DND-41 (cell line): ENCODE measurements at regions not wholly inside any gene's neighbourhood (a gene's known extent, or its start where the extent isn't known, plus 50 kb on each side); places are given as distances from the start of the nearest gene placed in this dataset.

Source experiments
- ATAC-seq: fragments of 200-7000 bp; cut with Tn5 transposase; 3 replicates; pipeline ENCODE4 v1.9.1; 2021; ENCODE audit warnings: low read depth; ENCODE audit not compliant: insufficient read depth
- DNase-seq: peaks from one replicate; pipeline ENCODE4 v3.0.0-alpha.2; 2020
- H2AFZ ChIP-seq: 2 replicates; pipeline ENCODE4 v1.6.0; 2012; ENCODE audit warnings: low read depth, low read length
- H3K27ac ChIP-seq: 2 replicates; pipeline ENCODE4 v1.5.1; 2012; ENCODE audit warnings: low read length, inconsistent platforms
- H3K27me3 ChIP-seq: fragments of 200-600 bp; sonication (generic); 2 replicates; pipeline ENCODE4 v1.6.0; 2012; ENCODE audit warnings: low read length, mild to moderate bottlenecking, inconsistent platforms; ENCODE audit not compliant: insufficient read depth, poor library complexity
- H3K36me3 ChIP-seq: 2 replicates; pipeline ENCODE4 v1.5.1; 2012; ENCODE audit warnings: low read length, inconsistent platforms; ENCODE audit not compliant: insufficient read depth
- H3K4me1 ChIP-seq: 2 replicates; pipeline ENCODE4 v1.5.1; 2012; ENCODE audit warnings: mild to moderate bottlenecking, low read length; ENCODE audit not compliant: insufficient read depth
- H3K4me2 ChIP-seq: 2 replicates; pipeline ENCODE4 v1.6.0; 2012; ENCODE audit warnings: mild to moderate bottlenecking, moderate library complexity, low read length, inconsistent platforms; ENCODE audit not compliant: insufficient read depth
- H3K4me3 ChIP-seq, 2 experiments: fragments of 200-600 bp in 1 of 2; shearing (Covaris generic) in 1 of 2; 2 replicates each; pipeline ENCODE4 v1.5.1; 2012 to 2016; ENCODE audit warnings: inconsistent platforms in 2 of 2, low read length in 2 of 2, mild to moderate bottlenecking in 2 of 2, low read depth in 1 of 2, moderate library complexity in 1 of 2
- H3K79me2 ChIP-seq: 2 replicates; pipeline ENCODE4 v1.6.0; 2012; ENCODE audit warnings: low read length, inconsistent platforms; ENCODE audit not compliant: insufficient read depth
- H3K9ac ChIP-seq: 2 replicates; pipeline ENCODE4 v1.6.0; 2012; ENCODE audit warnings: low read depth, mild to moderate bottlenecking, inconsistent platforms, low read length, moderate library complexity
- H3K9me3 ChIP-seq: 2 replicates; pipeline ENCODE4 v1.5.1; 2012; ENCODE audit warnings: low read length, moderate library complexity, mild to moderate bottlenecking, inconsistent platforms; ENCODE audit not compliant: insufficient read depth, severe bottlenecking
- H4K20me1 ChIP-seq: 2 replicates; pipeline ENCODE4 v1.6.0; 2012; ENCODE audit warnings: low read length; ENCODE audit not compliant: insufficient read depth
- CTCF ChIP-seq: IDR thresholded peaks from 2 replicates; pipeline ENCODE4 v1.5.1; 2012; ENCODE audit warnings: borderline replicate concordance, low read length, moderate library complexity, mild to moderate bottlenecking; ENCODE audit not compliant: poor library complexity, severe bottlenecking; ENCODE audit errors: extremely low read depth
- EZH2 ChIP-seq: IDR thresholded peaks from 3 replicates; pipeline ENCODE4 v1.6.1; 2012; ENCODE audit warnings: borderline replicate concordance, low read depth, mild to moderate bottlenecking, moderate library complexity, low read length, inconsistent platforms; ENCODE audit not compliant: severe bottlenecking

- no peak for ATAC-seq
Observed at GRCh38 chr15:91599261-91599660, 254.2 kb upstream of the SLCO3A1 start.

GRCh38 chr15:91603384-91604080 is 250.0 kb upstream of the SLCO3A1 start:
- no peak for DNase-seq
- no peaks in the 10 kb centered on the region for H3K27me3 ChIP-seq
- H3K4me2 ChIP-seq, result no peak overlapping the region

More at GRCh38 chr15:91599261-91599660, 254.2 kb upstream of the SLCO3A1 start:
- Histone ChIP-seq H3K4me3 (no peak overlapping the region), H3K4me1 (no peaks in the 10 kb centered on the region), H3K9ac (no peak overlapping the region), H4K20me1 (no peaks in the 10 kb centered on the region), H3K27ac (no peak overlapping the region), H3K4me2 (no peak overlapping the region), H2AFZ (no peak overlapping the region), H3K27me3 (no peaks in the 10 kb centered on the region), H3K9me3 (no peaks in the 10 kb centered on the region), H3K79me2 (no peaks in the 10 kb centered on the region), H3K36me3 (no peaks in the 10 kb centered on the region)
- no peak for DNase-seq
- TF ChIP-seq EZH2 (no peak), CTCF (no peak)

GRCh38 chr15:91604122-91604521 is 249.4 kb upstream of the SLCO3A1 start:
- H3K36me3 ChIP-seq, result no peaks in the 10 kb centered on the region
- no peaks in the 10 kb centered on the region for H3K9me3 ChIP-seq
- no peak for TF ChIP-seq EZH2
- no peak for TF ChIP-seq CTCF
- ATAC-seq (no peak), DNase-seq (no peak)
- H4K20me1 ChIP-seq, result no peaks in the 10 kb centered on the region
- H3K27ac ChIP-seq, result no peak overlapping the region
- no peak overlapping the region for H2AFZ ChIP-seq
- no peak overlapping the region for H3K4me2 ChIP-seq
- H3K4me1 ChIP-seq, result no peaks in the 10 kb centered on the region
- H3K27me3 ChIP-seq, result no peaks in the 10 kb centered on the region
- no peaks in the 10 kb centered on the region for H3K79me2 ChIP-seq
- no peak overlapping the region for H3K9ac ChIP-seq
- no peak overlapping the region for H3K4me3 ChIP-seq

More at GRCh38 chr15:91603384-91604080, 250.0 kb upstream of the SLCO3A1 start:
- ATAC-seq, result no peak
- Histone ChIP-seq H4K20me1 (no peaks in the 10 kb centered on the region), H3K79me2 (no peaks in the 10 kb centered on the region), H3K4me1 (no peaks in the 10 kb centered on the region), H3K36me3 (no peaks in the 10 kb centered on the region), H2AFZ (no peak overlapping the region), H3K9me3 (no peaks in the 10 kb centered on the region), H3K9ac (no peak overlapping the region), H3K4me3 (no peak overlapping the region), H3K27ac (no peak overlapping the region)
- TF ChIP-seq EZH2, result no peak
- TF ChIP-seq CTCF, result no peak
